ENCODE measurements at regions not wholly inside any gene's neighbourhood (a gene's known extent, or its start where the extent isn't known, plus 50 kb on each side); places are given as distances from the start of the nearest gene placed in this dataset.

- Mint-ChIP-seq H3K27me3 (no peaks in the 10 kb centered on the region), H3K9me3 (no peaks in the 10 kb centered on the region), H3K4me1 (ENCODE audit: low read depth in 2 of 2) (no peaks in the 10 kb centered on the region), H3K36me3 (ENCODE audit: insufficient read depth) (no peaks in the 10 kb centered on the region), H3K27ac (no peak overlapping the region), H3K4me3 (no peak overlapping the region)
- no peak for ATAC-seq (replicated peaks)
- no peak for DNase-seq
These were observed 78.0 kb upstream of the CCDC160 start for GRCh38 chrX:134158821-134159512.

GRCh38 chrX:134161162-134161561, 75.8 kb upstream of the CCDC160 start:
- H3K4me3 Mint-ChIP-seq, result no peak overlapping the region
- no peaks in the 10 kb centered on the region for H3K36me3 Mint-ChIP-seq (ENCODE audit: insufficient read depth)
- DNase-seq (no peak), ATAC-seq (replicated peaks) (no peak)
- H3K9me3 Mint-ChIP-seq, result no peaks in the 10 kb centered on the region
- H3K4me1 Mint-ChIP-seq (ENCODE audit: low read depth in 2 of 2), result no peaks in the 10 kb centered on the region
- H3K27ac Mint-ChIP-seq, result no peak overlapping the region
- no peaks in the 10 kb centered on the region for H3K27me3 Mint-ChIP-seq

- Mint-ChIP-seq H3K4me3 (no peak overlapping the region), H3K27ac (no peak overlapping the region), H3K4me1 (ENCODE audit: low read depth in 2 of 2) (no peaks in the 10 kb centered on the region), H3K9me3 (no peaks in the 10 kb centered on the region), H3K36me3 (ENCODE audit: insufficient read depth) (no peaks in the 10 kb centered on the region), H3K27me3 (no peaks in the 10 kb centered on the region)
- DNase-seq, result no peak
- ATAC-seq (replicated peaks), result no peak
These were observed 75.0 kb upstream of the CCDC160 start for GRCh38 chrX:134162032-134162431.

- H3K4me3 Mint-ChIP-seq, result no peak overlapping the region
- peaks cover 0 to 2% of the 10 kb centered on the region in 2 donors for H3K4me1 Mint-ChIP-seq (ENCODE audit: low read depth in 2 of 2)
- ATAC-seq (replicated peaks), result no peak
- H3K36me3 Mint-ChIP-seq (ENCODE audit: insufficient read depth), result no peaks in the 10 kb centered on the region
- no peaks in the 10 kb centered on the region for H3K9me3 Mint-ChIP-seq
- H3K27ac Mint-ChIP-seq, result no peak overlapping the region
- no peak for DNase-seq
- no peaks in the 10 kb centered on the region for H3K27me3 Mint-ChIP-seq
These were observed 73.1 kb upstream of the CCDC160 start for GRCh38 chrX:134163836-134164235.

GRCh38 chrX:134167591-134168203, 69.3 kb upstream of the CCDC160 start:
- H3K9me3 Mint-ChIP-seq, result no peaks in the 10 kb centered on the region
- no peaks in the 10 kb centered on the region for H3K36me3 Mint-ChIP-seq (ENCODE audit: insufficient read depth)
- DNase-seq (no peak), ATAC-seq (replicated peaks) (no peak)
- H3K4me3 Mint-ChIP-seq, result no peak overlapping the region
- no peaks in the 10 kb centered on the region for H3K27me3 Mint-ChIP-seq
- peaks cover 4 to 5% of the 10 kb centered on the region in 2 donors for H3K4me1 Mint-ChIP-seq (ENCODE audit: low read depth in 2 of 2)
- no peak overlapping the region for H3K27ac Mint-ChIP-seq

- ATAC-seq (replicated peaks), result peak; percentile 54
- DNase-seq, result no peak
- Mint-ChIP-seq H3K27ac (no peak overlapping the region), H3K9me3 (no peaks in the 10 kb centered on the region), H3K4me1 (ENCODE audit: low read depth in 2 of 2) (peaks cover 10% of the 10 kb centered on the region in 2 donors), H3K36me3 (ENCODE audit: insufficient read depth) (no peaks in the 10 kb centered on the region), H3K27me3 (peaks cover 7 to 8% of the 10 kb centered on the region in 2 donors), H3K4me3 (peak overlapping the region; percentile 84 to 88)
These were observed 65.1 kb upstream of the CCDC160 start for GRCh38 chrX:134171661-134172587.

- DNase-seq (no peak), ATAC-seq (replicated peaks) (peak; percentile 72)
- H3K36me3 Mint-ChIP-seq (ENCODE audit: insufficient read depth), result no peaks in the 10 kb centered on the region
- H3K27ac Mint-ChIP-seq, result no peak overlapping the region
- no peaks in the 10 kb centered on the region for H3K9me3 Mint-ChIP-seq
- H3K27me3 Mint-ChIP-seq, result peaks cover 8 to 11% of the 10 kb centered on the region in 2 donors
- H3K4me3 Mint-ChIP-seq, result peak overlapping the region; percentile 84 to 88
- peaks cover 8 to 10% of the 10 kb centered on the region in 2 donors for H3K4me1 Mint-ChIP-seq (ENCODE audit: low read depth in 2 of 2)
These were observed 64.3 kb upstream of the CCDC160 start for GRCh38 chrX:134172588-134173259.

GRCh38 chrX:134173541-134174272, 63.3 kb upstream of the CCDC160 start:
- H3K4me3 Mint-ChIP-seq, result peak overlapping the region; percentile 84 to 88
- ATAC-seq (replicated peaks), result no peak
- no peak overlapping the region for H3K27ac Mint-ChIP-seq
- no peak for DNase-seq
- H3K27me3 Mint-ChIP-seq, result peaks cover 8 to 12% of the 10 kb centered on the region in 2 donors
- H3K4me1 Mint-ChIP-seq (ENCODE audit: low read depth in 2 of 2), result peaks cover 8 to 10% of the 10 kb centered on the region in 2 donors
- H3K9me3 Mint-ChIP-seq, result no peaks in the 10 kb centered on the region
- H3K36me3 Mint-ChIP-seq (ENCODE audit: insufficient read depth), result no peaks in the 10 kb centered on the region

GRCh38 chrX:134174273-134174660, 62.7 kb upstream of the CCDC160 start:
- no peaks in the 10 kb centered on the region for H3K9me3 Mint-ChIP-seq
- H3K27me3 Mint-ChIP-seq, result peaks cover 8 to 12% of the 10 kb centered on the region in 2 donors
- peak overlapping the region; percentile 84 to 88 for H3K4me3 Mint-ChIP-seq
- no peak overlapping the region for H3K27ac Mint-ChIP-seq
- no peak for DNase-seq
- ATAC-seq (replicated peaks), result no peak
- H3K36me3 Mint-ChIP-seq (ENCODE audit: insufficient read depth), result no peaks in the 10 kb centered on the region
- H3K4me1 Mint-ChIP-seq (ENCODE audit: low read depth in 2 of 2), result peaks cover 8 to 10% of the 10 kb centered on the region in 2 donors

GRCh38 chrX:134174859-134175258, 62.1 kb upstream of the CCDC160 start:
- no peak overlapping the region for H3K27ac Mint-ChIP-seq
- H3K4me1 Mint-ChIP-seq (ENCODE audit: low read depth in 2 of 2), result peaks cover 8 to 10% of the 10 kb centered on the region in 2 donors
- H3K27me3 Mint-ChIP-seq, result peaks cover 9 to 12% of the 10 kb centered on the region in 2 donors
- no peak for ATAC-seq (replicated peaks)
- DNase-seq, result no peak
- H3K9me3 Mint-ChIP-seq, result no peaks in the 10 kb centered on the region
- H3K36me3 Mint-ChIP-seq (ENCODE audit: insufficient read depth), result no peaks in the 10 kb centered on the region
- H3K4me3 Mint-ChIP-seq, result no peak overlapping the region

- H3K27ac Mint-ChIP-seq, result no peak overlapping the region
- no peak overlapping the region for H3K4me3 Mint-ChIP-seq
- DNase-seq, result no peak
- ATAC-seq (replicated peaks), result no peak
- H3K36me3 Mint-ChIP-seq (ENCODE audit: insufficient read depth), result no peaks in the 10 kb centered on the region
- peaks cover 5 to 6% of the 10 kb centered on the region in 2 donors for H3K4me1 Mint-ChIP-seq (ENCODE audit: low read depth in 2 of 2)
- H3K27me3 Mint-ChIP-seq, result peaks cover 17 to 19% of the 10 kb centered on the region in 2 donors
- no peaks in the 10 kb centered on the region for H3K9me3 Mint-ChIP-seq
These were observed 59.5 kb upstream of the CCDC160 start for GRCh38 chrX:134177527-134177926.

GRCh38 chrX:134180601-134181274, 56.2 kb upstream of the CCDC160 start:
- Mint-ChIP-seq H3K27ac (no peak overlapping the region), H3K36me3 (ENCODE audit: insufficient read depth) (no peaks in the 10 kb centered on the region), H3K4me1 (ENCODE audit: low read depth in 2 of 2) (no peaks in the 10 kb centered on the region), H3K27me3 (peaks cover 12 to 14% of the 10 kb centered on the region in 2 donors), H3K9me3 (no peaks in the 10 kb centered on the region), H3K4me3 (no peak overlapping the region)
- no peak for ATAC-seq (replicated peaks)
- no peak for DNase-seq

All from effector memory CD8-positive, alpha-beta T cell (primary cell).